ENCODE measurements at regions not wholly inside any gene's neighbourhood (a gene's known extent, or its start where the extent isn't known, plus 50 kb on each side); places are given as distances from the start of the nearest gene placed in this dataset.

DNA sequence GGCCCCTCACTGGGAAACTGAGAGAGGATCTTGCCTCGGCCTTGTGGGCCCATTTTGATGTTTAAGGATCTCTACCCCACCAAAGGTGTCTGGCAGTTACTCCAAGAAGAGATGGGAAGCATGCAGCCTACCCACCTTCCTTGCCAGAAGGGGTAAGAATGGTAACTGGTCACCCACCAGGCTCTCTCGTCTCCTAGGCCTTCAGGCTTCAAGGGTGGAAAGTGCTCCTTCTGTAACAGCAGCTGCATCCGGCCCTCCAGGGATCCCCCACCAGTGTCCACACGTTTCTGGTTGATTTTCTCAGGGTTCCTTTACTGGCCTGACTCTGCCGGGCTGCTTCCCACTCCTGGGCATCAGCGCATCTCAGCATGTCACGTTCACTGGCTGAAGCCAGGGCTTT, 204.4 kb upstream of the IRX1 start:
- intact Hi-C loops (cut with DNase I): no loop called here
- Histone ChIP-seq H3K4me1 (peaks cover 5% of the 10 kb centered on the region), H3K9me3 (no peaks in the 10 kb centered on the region), H3K4me3 (no peak overlapping the region), H3K27ac (no peak overlapping the region), H3K36me3 (ENCODE audit: insufficient read depth in 1 of 2, low read depth in 1 of 2) (no peaks in the 10 kb centered on the region), H3K27me3 (ENCODE audit: insufficient read depth in 3 of 3, low read length in 2 of 3) (no peaks in the 10 kb centered on the region)
- WGBS, 3 donors: 80 to 86% (median 83%) methylated on average over 7 of the region's 7 CpGs
- no peak for ATAC-seq
- TF ChIP-seq, protein P1, sequence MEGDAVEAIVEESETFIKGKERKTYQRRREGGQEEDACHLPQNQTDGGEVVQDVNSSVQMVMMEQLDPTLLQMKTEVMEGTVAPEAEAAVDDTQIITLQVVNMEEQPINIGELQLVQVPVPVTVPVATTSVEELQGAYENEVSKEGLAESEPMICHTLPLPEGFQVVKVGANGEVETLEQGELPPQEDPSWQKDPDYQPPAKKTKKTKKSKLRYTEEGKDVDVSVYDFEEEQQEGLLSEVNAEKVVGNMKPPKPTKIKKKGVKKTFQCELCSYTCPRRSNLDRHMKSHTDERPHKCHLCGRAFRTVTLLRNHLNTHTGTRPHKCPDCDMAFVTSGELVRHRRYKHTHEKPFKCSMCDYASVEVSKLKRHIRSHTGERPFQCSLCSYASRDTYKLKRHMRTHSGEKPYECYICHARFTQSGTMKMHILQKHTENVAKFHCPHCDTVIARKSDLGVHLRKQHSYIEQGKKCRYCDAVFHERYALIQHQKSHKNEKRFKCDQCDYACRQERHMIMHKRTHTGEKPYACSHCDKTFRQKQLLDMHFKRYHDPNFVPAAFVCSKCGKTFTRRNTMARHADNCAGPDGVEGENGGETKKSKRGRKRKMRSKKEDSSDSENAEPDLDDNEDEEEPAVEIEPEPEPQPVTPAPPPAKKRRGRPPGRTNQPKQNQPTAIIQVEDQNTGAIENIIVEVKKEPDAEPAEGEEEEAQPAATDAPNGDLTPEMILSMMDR (IDR thresholded peaks at IDR 0.05): no peak
- no peak for DNase-seq

DNA sequence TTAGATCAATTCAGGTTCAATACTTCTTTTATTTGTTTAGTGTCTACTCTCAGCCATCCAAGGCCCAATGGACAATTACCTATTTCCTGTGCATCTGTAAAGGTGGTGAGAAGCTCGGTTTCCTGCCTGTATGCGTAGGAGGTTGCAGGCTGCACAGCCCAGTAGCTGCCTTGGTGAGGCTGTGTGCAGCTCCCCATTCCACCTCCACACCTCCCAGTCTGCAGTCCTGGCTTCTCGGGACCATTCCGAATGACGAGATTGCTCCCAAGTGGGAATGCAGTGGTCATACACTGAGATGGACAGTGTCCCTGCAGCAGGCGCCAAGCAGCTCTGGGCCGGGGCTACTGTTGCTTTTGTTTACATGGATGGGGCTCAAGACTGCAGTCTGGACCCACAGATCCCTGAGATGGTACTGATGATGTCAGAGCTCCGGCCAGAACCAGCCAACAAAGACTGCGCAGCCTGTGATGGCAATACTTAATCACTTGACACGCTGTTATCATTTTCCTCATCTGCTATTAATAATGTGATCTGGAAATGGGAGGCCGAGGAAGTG, 206.1 kb upstream of the IRX1 start:
- Histone ChIP-seq H3K4me3 (no peak overlapping the region), H3K4me1 (no peaks in the 10 kb centered on the region), H3K27ac (no peak overlapping the region), H3K36me3 (ENCODE audit: insufficient read depth in 1 of 2, low read depth in 1 of 2) (no peaks in the 10 kb centered on the region), H3K27me3 (ENCODE audit: insufficient read depth in 3 of 3, low read length in 2 of 3) (no peaks in the 10 kb centered on the region), H3K9me3 (no peaks in the 10 kb centered on the region)
- intact Hi-C loops (cut with DNase I): no loop called here
- no peak for DNase-seq
- TF ChIP-seq, protein P1 (IDR thresholded peaks at IDR 0.05): no peak
- ATAC-seq: no peak
- WGBS, 3 donors: 64 to 70% (median 68%) methylated on average over 11 of the region's 11 CpGs

DNA sequence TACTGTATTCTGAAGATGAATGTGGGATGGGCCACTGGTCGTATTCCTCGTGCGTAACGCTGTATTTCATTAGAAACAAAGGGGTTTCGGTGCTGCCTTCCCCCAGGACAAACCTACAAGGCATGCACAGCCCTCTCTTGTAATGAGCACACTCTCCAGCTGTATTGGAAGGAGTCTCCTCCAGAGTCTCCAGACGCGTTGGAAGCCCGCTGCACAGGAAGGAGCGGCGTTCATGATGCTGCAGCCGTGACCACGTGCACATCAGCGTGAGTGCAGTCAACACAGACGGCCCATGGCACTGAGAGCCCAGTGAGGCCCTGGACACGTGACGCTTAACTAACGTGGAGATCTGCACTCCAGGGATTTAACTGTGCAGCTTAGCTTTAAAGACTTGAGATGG, 209.0 kb upstream of the IRX1 start:
- Histone ChIP-seq H3K27ac (no peak overlapping the region), H3K36me3 (ENCODE audit: insufficient read depth in 1 of 2, low read depth in 1 of 2) (no peaks in the 10 kb centered on the region), H3K4me3 (no peak overlapping the region), H3K4me1 (no peaks in the 10 kb centered on the region), H3K9me3 (no peaks in the 10 kb centered on the region), H3K27me3 (ENCODE audit: insufficient read depth in 3 of 3, low read length in 2 of 3) (no peaks in the 10 kb centered on the region)
- 68 to 69% (median 68%) methylated on average over 17 of the region's 17 CpGs for WGBS, 3 donors
- intact Hi-C loops (cut with DNase I): no loop called here
- TF ChIP-seq, protein P1 (IDR thresholded peaks at IDR 0.05): no peak
- DNase-seq (no peak), ATAC-seq (no peak)

DNA sequence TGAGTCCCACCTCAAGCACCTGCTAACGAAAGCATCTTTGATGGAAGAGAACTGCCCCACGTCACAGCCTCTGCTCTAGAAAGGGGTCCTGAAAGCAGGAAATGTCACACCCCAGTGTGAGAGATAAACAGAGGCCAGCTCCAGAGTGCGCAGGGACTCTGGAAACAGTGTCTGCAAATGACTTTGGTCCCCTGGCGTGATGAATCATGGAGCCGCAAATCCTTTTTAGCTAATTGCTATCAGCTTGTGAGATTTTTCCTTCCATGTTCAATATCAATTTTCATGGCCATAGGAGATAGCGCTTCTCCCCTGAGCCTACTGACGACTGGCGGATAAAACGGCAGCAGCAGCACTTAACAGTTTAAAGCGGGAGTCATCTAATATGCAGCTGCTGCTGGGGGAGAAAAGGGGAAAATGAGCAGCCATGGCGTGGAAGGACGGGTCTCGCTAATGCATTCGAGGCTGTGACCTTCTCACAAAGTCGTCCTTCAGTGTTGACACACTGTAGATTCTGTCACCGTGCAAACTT, 209.6 kb upstream of the IRX1 start:
- Histone ChIP-seq H3K9me3 (no peaks in the 10 kb centered on the region), H3K27me3 (ENCODE audit: insufficient read depth in 3 of 3, low read length in 2 of 3) (no peaks in the 10 kb centered on the region), H3K27ac (no peak overlapping the region), H3K4me1 (no peaks in the 10 kb centered on the region), H3K36me3 (ENCODE audit: insufficient read depth in 1 of 2, low read depth in 1 of 2) (no peaks in the 10 kb centered on the region), H3K4me3 (no peak overlapping the region)
- DNase-seq: no peak
- 39 to 42% (median 40%) methylated on average over 16 of the region's 16 CpGs for WGBS, 3 donors
- no peak for ATAC-seq
- intact Hi-C loops (cut with DNase I): no loop called here
- TF ChIP-seq, protein P1 (IDR thresholded peaks at IDR 0.05): no peak

DNA sequence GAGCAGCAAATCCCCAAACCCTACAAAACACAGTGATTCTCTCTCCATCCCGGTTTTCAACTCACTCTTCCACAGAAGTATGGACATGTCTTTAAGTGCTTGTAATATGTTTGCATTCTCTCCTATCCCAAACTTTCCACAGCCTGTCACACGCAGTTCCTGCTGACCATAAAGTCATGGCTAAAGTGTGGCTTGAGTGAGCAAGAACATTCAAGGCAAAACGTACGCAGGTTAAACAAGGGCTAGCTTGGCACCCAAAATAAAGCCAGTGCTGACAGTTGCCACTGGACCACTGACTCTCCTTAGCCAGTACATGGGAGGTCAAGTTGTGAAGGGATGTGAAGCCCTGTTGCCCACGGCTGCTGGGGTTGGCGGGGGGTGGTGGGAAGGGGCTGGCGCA, 211.1 kb upstream of the IRX1 start:
- intact Hi-C loops (cut with DNase I): no loop called here
- H3K36me3 ChIP-seq (ENCODE audit: insufficient read depth in 1 of 2, low read depth in 1 of 2): no peaks in the 10 kb centered on the region
- TF ChIP-seq, protein P1 (IDR thresholded peaks at IDR 0.05): no peak
- WGBS, 3 donors: 90 to 92% (median 91%) methylated on average over 7 of the region's 7 CpGs
- H3K27ac ChIP-seq: no peak overlapping the region
- no peak overlapping the region for H3K4me3 ChIP-seq
- H3K27me3 ChIP-seq (ENCODE audit: insufficient read depth in 3 of 3, low read length in 2 of 3): no peaks in the 10 kb centered on the region
- no peaks in the 10 kb centered on the region for H3K9me3 ChIP-seq
- H3K4me1 ChIP-seq: no peaks in the 10 kb centered on the region
- DNase-seq (no peak), ATAC-seq (no peak)

All from psoas muscle (tissue), 7 donors.